IMR-90 (cell line): ENCODE measurements at regions not wholly inside any gene's neighbourhood (a gene's known extent, or its start where the extent isn't known, plus 50 kb on each side); places are given as distances from the start of the nearest gene placed in this dataset.

ENCODE experiments used
- ATAC-seq: fragments of 200-7000 bp; cut with Tn5 transposase; 2 replicates; pipeline ENCODE4 v1.9.1; 2020; ENCODE audit warnings: low read depth, mild to moderate bottlenecking, moderate library complexity
- BruUV-seq: library from RNA; stranded (reverse); fragments of 400-500 nt; replicated peaks from 2 replicates; lab custom pipeline; 2021; lab: Mats Ljungman, UMichigan
- CTCF ChIA-PET: fragments of 300-600 bp; formaldehyde crosslinking; extraction: SDS; loops from one replicate; lab custom pipeline; 2021; ENCODE audit warnings: antibody characterized with exemption; lab: Yijun Ruan, JAX
- POLR2A ChIA-PET: fragments of 300-600 bp; sonication (Branson Sonifier 250); formaldehyde crosslinking; loops from one replicate; lab custom pipeline; 2022; ENCODE audit warnings: antibody characterized with exemption; ENCODE audit not compliant: unreplicated experiment; lab: Charles Lee
- DNase-seq: peaks from one replicate; pipeline ENCODE4 v3.0.0; 2013
- H2AFZ ChIP-seq: replicated peaks from 2 replicates; pipeline ENCODE3; 2013; ENCODE audit warnings: low read length, mild to moderate bottlenecking; ENCODE audit not compliant: poor library complexity
- H2AK5ac ChIP-seq: 2 replicates; pipeline ENCODE4 v1.6.1; 2013; ENCODE audit warnings: low read depth, low read length, inconsistent platforms
- H2AK9ac ChIP-seq: replicated peaks from 2 replicates; pipeline ENCODE3; 2013; ENCODE audit warnings: mild to moderate bottlenecking, low read depth, low read length, moderate library complexity; ENCODE audit not compliant: poor library complexity
- H2BK120ac ChIP-seq: 2 replicates; pipeline ENCODE4 v1.6.1; 2013; ENCODE audit warnings: low read depth, low read length, inconsistent platforms
- H2BK15ac ChIP-seq: 3 replicates; pipeline ENCODE4 v1.6.1; 2013; ENCODE audit warnings: low read depth, low read length, inconsistent platforms
- H2BK20ac ChIP-seq: 2 replicates; pipeline ENCODE4 v1.6.1; 2013; ENCODE audit warnings: low read depth, mild to moderate bottlenecking, inconsistent platforms, low read length, moderate library complexity
- H2BK5ac ChIP-seq: 2 replicates; pipeline ENCODE4 v1.6.1; 2013; ENCODE audit warnings: mild to moderate bottlenecking, low read depth, low read length, inconsistent platforms; ENCODE audit not compliant: poor library complexity, severe bottlenecking
- H3K14ac ChIP-seq: replicated peaks from 2 replicates; pipeline ENCODE4 v1.6.1; 2013; ENCODE audit warnings: low read depth, low read length, inconsistent platforms
- H3K18ac ChIP-seq: 2 replicates; pipeline ENCODE4 v1.6.1; 2013; ENCODE audit warnings: low read depth, low read length, control low read depth
- H3K23ac ChIP-seq: 2 replicates; pipeline ENCODE4 v1.6.1; 2013; ENCODE audit warnings: low read depth, low read length, inconsistent platforms
- H3K27ac ChIP-seq: 2 replicates; pipeline ENCODE4 v1.5.1; 2013; ENCODE audit warnings: mild to moderate bottlenecking, control low read depth, low read length; ENCODE audit not compliant: insufficient read depth
- H3K27me3 ChIP-seq: 2 replicates; pipeline ENCODE4 v1.6.1; 2013; ENCODE audit warnings: low read length; ENCODE audit not compliant: control insufficient read depth, insufficient read depth
- H3K36me3 ChIP-seq: 2 replicates; pipeline ENCODE4 v1.6.1; 2013; ENCODE audit warnings: low read length, mixed read lengths; ENCODE audit not compliant: control insufficient read depth, insufficient read depth
- H3K4ac ChIP-seq: 2 replicates; pipeline ENCODE4 v1.6.1; 2013; ENCODE audit warnings: low read depth, low read length, inconsistent platforms
- H3K4me1 ChIP-seq: 2 replicates; pipeline ENCODE4 v1.6.1; 2013; ENCODE audit warnings: low read length, mixed read lengths; ENCODE audit not compliant: control insufficient read depth, insufficient read depth
- H3K4me2 ChIP-seq: 2 replicates; pipeline ENCODE4 v1.6.1; 2013; ENCODE audit warnings: low read depth, mild to moderate bottlenecking, control low read depth, low read length, moderate library complexity
- H3K4me3 ChIP-seq: 2 replicates; pipeline ENCODE4 v1.5.1; 2013; ENCODE audit warnings: low read depth, mild to moderate bottlenecking, control low read depth, low read length, moderate library complexity; ENCODE audit not compliant: insufficient read depth
- H3K56ac ChIP-seq: 2 replicates; pipeline ENCODE4 v1.6.1; 2013; ENCODE audit warnings: low read length, inconsistent platforms; ENCODE audit not compliant: insufficient read depth; ENCODE audit errors: extremely low read depth
- H3K79me1 ChIP-seq, 2 experiments: 2 replicates each; pipeline ENCODE4 v1.6.1; 2013; ENCODE audit warnings: low read length in 2 of 2, inconsistent platforms in 1 of 2, low read depth in 1 of 2
- H3K9ac ChIP-seq: 2 replicates; pipeline ENCODE4 v1.6.1; 2013; ENCODE audit warnings: low read depth, low read length, control low read depth
- H3K9me1 ChIP-seq: 2 replicates; pipeline ENCODE4 v1.6.1; 2013; ENCODE audit warnings: low read length, inconsistent platforms; ENCODE audit not compliant: insufficient read depth
- H3K9me3 ChIP-seq: 2 replicates; pipeline ENCODE4 v1.6.1; 2013; ENCODE audit warnings: low read length; ENCODE audit not compliant: control insufficient read depth, insufficient read depth
- H4K20me1 ChIP-seq: 2 replicates; pipeline ENCODE4 v1.6.1; 2013; ENCODE audit warnings: low read length, inconsistent platforms; ENCODE audit not compliant: insufficient read depth
- H4K5ac ChIP-seq: 2 replicates; pipeline ENCODE4 v1.6.1; 2013; ENCODE audit warnings: mild to moderate bottlenecking, low read depth, low read length, control low read depth
- H4K8ac ChIP-seq, 2 experiments: 2 replicates each; pipeline ENCODE4 v1.6.1; 2013; ENCODE audit warnings: low read depth in 2 of 2, low read length in 2 of 2, control low read depth in 1 of 2, inconsistent platforms in 1 of 2
- H4K91ac ChIP-seq: 2 replicates; pipeline ENCODE4 v1.6.1; 2013; ENCODE audit warnings: low read depth, low read length, inconsistent platforms; ENCODE audit not compliant: insufficient read depth
- BHLHE40 ChIP-seq: fragments of 150-350 bp; IDR thresholded peaks from 2 replicates; pipeline ENCODE4 v1.6.1; 2016; ENCODE audit warnings: mild to moderate bottlenecking, low read depth, low read length
- CEBPB ChIP-seq: IDR thresholded peaks from 2 replicates; pipeline ENCODE4 v1.6.1; 2012; ENCODE audit warnings: low read depth, low read length, improper control_type of control experiment
- CHD1 ChIP-seq: IDR thresholded peaks from 2 replicates; pipeline ENCODE4 v1.6.1; 2012; ENCODE audit warnings: low read depth, low read length, improper control_type of control experiment
- CTCF ChIP-seq: conservative IDR thresholded peaks from 2 replicates; pipeline ENCODE4 v1.5.1; 2012; ENCODE audit warnings: mild to moderate bottlenecking, low read depth, low read length, improper control_type of control experiment
- FOS ChIP-seq: fragments of 150-350 bp; IDR thresholded peaks from 2 replicates; pipeline ENCODE4 v1.6.1; 2016; ENCODE audit warnings: low read depth, low read length
- MAFK ChIP-seq: IDR thresholded peaks from 2 replicates; pipeline ENCODE4 v1.6.1; 2012; ENCODE audit warnings: low read depth, low read length, improper control_type of control experiment
- MAZ ChIP-seq: IDR thresholded peaks from 2 replicates; pipeline ENCODE4 v1.6.1; 2012; ENCODE audit warnings: low read depth, mild to moderate bottlenecking, low read length, improper control_type of control experiment, moderate library complexity, borderline replicate concordance
- MXI1 ChIP-seq: IDR thresholded peaks from 2 replicates; pipeline ENCODE4 v1.6.1; 2012; ENCODE audit warnings: low read depth, mild to moderate bottlenecking, low read length, moderate library complexity, borderline replicate concordance
- NFE2L2 ChIP-seq: fragments of 150-350 bp; IDR thresholded peaks from 2 replicates; pipeline ENCODE4 v1.6.1; 2016; ENCODE audit warnings: low read depth, mild to moderate bottlenecking, low read length
- POLR2A ChIP-seq: IDR thresholded peaks from 2 replicates; pipeline ENCODE4 v1.6.1; 2012; ENCODE audit warnings: mild to moderate bottlenecking, low read depth, low read length
- RAD21 ChIP-seq: IDR thresholded peaks from 2 replicates; pipeline ENCODE4 v1.6.1; 2012; ENCODE audit warnings: low read length, improper control_type of control experiment
- RCOR1 ChIP-seq: IDR thresholded peaks from 2 replicates; pipeline ENCODE4 v1.6.1; 2012; ENCODE audit warnings: mild to moderate bottlenecking, low read length, improper control_type of control experiment; ENCODE audit not compliant: insufficient replicate concordance
- RFX5 ChIP-seq: IDR thresholded peaks from 2 replicates; pipeline ENCODE4 v1.8.0; 2012; ENCODE audit warnings: low read depth, mild to moderate bottlenecking, low read length, moderate library complexity
- SMC3 ChIP-seq: fragments of 150-350 bp; IDR thresholded peaks from 2 replicates; pipeline ENCODE4 v1.6.1; 2016; ENCODE audit warnings: low read depth, mild to moderate bottlenecking, antibody characterized with exemption, low read length, moderate library complexity
- USF2 ChIP-seq: fragments of 150-350 bp; IDR thresholded peaks from 2 replicates; pipeline ENCODE4 v1.6.1; 2017; ENCODE audit warnings: mild to moderate bottlenecking, antibody characterized with exemption, low read length, low read depth
- WGBS, 2 experiments: methylation state at CpG; one replicate each; pipeline versions ENCODE4 v1.1.5 to v1.1.7; 2013; ENCODE audit warnings: missing lambda C conversion rate in 2 of 2; ENCODE audit not compliant: insufficient read length in 1 of 2; ENCODE audit errors: extremely low coverage in 2 of 2; 5-methylcytosine and 5-hydroxymethylcytosine counted together
- dilution Hi-C: fragments of 300-500 bp; cut with HindIII; formaldehyde crosslinking; loops from one replicate; pipeline ENCODE4 v1.14.3; 2018; ENCODE audit warnings: low sequenced_read_pairs; ENCODE audit not compliant: unreplicated experiment
- in situ Hi-C: fragments of 300-500 bp; cut with MboI; formaldehyde crosslinking; loops from 3 replicates; pipeline ENCODE4 v1.14.3; 2019; ENCODE audit warnings: low sequenced_read_pairs, inconsistent platforms, mixed read lengths
- intact Hi-C: fragments of 100-400 bp; cut with micrococcal nuclease; formaldehyde crosslinking; loops from 2 replicates; pipeline ENCODE4 v1.10.0; 2022
- TF ChIP-seq, protein P1 (sequence below): fragments of 150-350 bp; IDR thresholded peaks from 2 replicates; pipeline ENCODE4 v1.6.1; 2016; ENCODE audit warnings: low read depth, mild to moderate bottlenecking, low read length, moderate library complexity, borderline replicate concordance

GRCh38 chr12:91353266-91353665 is 170.6 kb upstream of the DCN start:
- no peak overlapping the region for H3K4me2 ChIP-seq
- no peak overlapping the region for H3K9ac ChIP-seq
- no TSS peak for BruUV-seq
- in situ Hi-C loops: loop anchor here (5.0 kb wide), 1 partner anchor 381 kb away; no protein-coding TSS in a partner anchor
- H3K27ac ChIP-seq: no peak overlapping the region
- DNase-seq: no peak
- ATAC-seq: no peak
- no peak overlapping the region for H3K4me3 ChIP-seq
- no peaks in the 10 kb centered on the region; the same call in 1 of the 2 replicates for H3K4me1 ChIP-seq
- no peaks in the 10 kb centered on the region for H3K27me3 ChIP-seq
- H3K36me3 ChIP-seq: no peaks in the 10 kb centered on the region
- no peak overlapping the region for H3K14ac ChIP-seq
- H2BK15ac ChIP-seq: no peak overlapping the region
- H2BK20ac ChIP-seq: peak overlapping the region; percentile 57; the same call in 1 of the 2 replicates
- no peak overlapping the region for H2BK5ac ChIP-seq
- H2AK5ac ChIP-seq: no peak overlapping the region
- no peaks in the 10 kb centered on the region for H3K79me1 ChIP-seq
- no peak overlapping the region for H3K4ac ChIP-seq
- CTCF ChIA-PET: interaction anchor here (0.6 kb wide), 1 partner anchor 366 kb away, joined by 3 read pairs; no protein-coding TSS in a partner anchor
- H3K56ac ChIP-seq: no peak overlapping the region
- intact Hi-C loops: no loop called here
- peak overlapping the region; percentile 8; the same call in 1 of the 2 replicates for H2BK120ac ChIP-seq
- H2AK9ac ChIP-seq: no peak overlapping the region
- WGBS, 2 experiments: no CpG with 5 or more reads among the region's 1 CpG
- H3K9me3 ChIP-seq: no peaks in the 10 kb centered on the region
- POLR2A ChIA-PET: no interaction called here
- peak overlapping the region; percentile 47; the same call in 1 of the 2 replicates for H3K18ac ChIP-seq
- no peak overlapping the region for H3K23ac ChIP-seq
- H4K5ac ChIP-seq: no peak overlapping the region
- H3K9me1 ChIP-seq: no peaks in the 10 kb centered on the region
- H4K91ac ChIP-seq: peak overlapping the region; percentile 38; the same call in 1 of the 2 replicates
- TF ChIP-seq BHLHE40 (no peak), MAZ (no peak), CTCF (no peak), RCOR1 (no peak), MAFK (no peak), NFE2L2 (no peak), USF2 (no peak), FOS (no peak), SMC3 (no peak), RAD21 (no peak), RFX5 (no peak), POLR2A (no peak), MXI1 (no peak), CEBPB (no peak), CHD1 (no peak)
- TF ChIP-seq, protein P1, sequence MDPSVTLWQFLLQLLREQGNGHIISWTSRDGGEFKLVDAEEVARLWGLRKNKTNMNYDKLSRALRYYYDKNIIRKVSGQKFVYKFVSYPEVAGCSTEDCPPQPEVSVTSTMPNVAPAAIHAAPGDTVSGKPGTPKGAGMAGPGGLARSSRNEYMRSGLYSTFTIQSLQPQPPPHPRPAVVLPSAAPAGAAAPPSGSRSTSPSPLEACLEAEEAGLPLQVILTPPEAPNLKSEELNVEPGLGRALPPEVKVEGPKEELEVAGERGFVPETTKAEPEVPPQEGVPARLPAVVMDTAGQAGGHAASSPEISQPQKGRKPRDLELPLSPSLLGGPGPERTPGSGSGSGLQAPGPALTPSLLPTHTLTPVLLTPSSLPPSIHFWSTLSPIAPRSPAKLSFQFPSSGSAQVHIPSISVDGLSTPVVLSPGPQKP: no peak
- no peaks in the 10 kb centered on the region for H4K20me1 ChIP-seq
- no peak overlapping the region for H2AFZ ChIP-seq
- no peak overlapping the region for H4K8ac ChIP-seq
- dilution Hi-C loops: no loop called here
